ENCODE measurements at regions not wholly inside any gene's neighbourhood (a gene's known extent, or its start where the extent isn't known, plus 50 kb on each side); places are given as distances from the start of the nearest gene placed in this dataset.

- no peaks in the 10 kb centered on the region for H3K36me3 Mint-ChIP-seq
- H3K4me3 Mint-ChIP-seq: no peak overlapping the region
- H3K27ac Mint-ChIP-seq: no peak overlapping the region
Measured at GRCh38 chr12:78636231-78636855, 228.2 kb upstream of the SYT1 start.

GRCh38 chr12:78641837-78642423, 222.6 kb upstream of the SYT1 start:
- DNase-seq (ENCODE audit: extremely low spot score, unreplicated experiment): no peak
- H3K4me1 Mint-ChIP-seq (ENCODE audit: unreplicated experiment): no peaks in the 10 kb centered on the region
- peak; percentile 32 for TF ChIP-seq CTCF (conservative IDR thresholded peaks at IDR 0.05)
- H3K9me3 Mint-ChIP-seq: no peaks in the 10 kb centered on the region
- H3K36me3 Mint-ChIP-seq: no peaks in the 10 kb centered on the region
- H3K27ac Mint-ChIP-seq: no peak overlapping the region
- no peak overlapping the region for H3K4me3 Mint-ChIP-seq
- no peaks in the 10 kb centered on the region for H3K27me3 Mint-ChIP-seq

More at GRCh38 chr12:78636231-78636855, 228.2 kb upstream of the SYT1 start:
- H3K9me3 Mint-ChIP-seq: no peaks in the 10 kb centered on the region
- no peak for TF ChIP-seq CTCF (conservative IDR thresholded peaks at IDR 0.05)
- no peak for DNase-seq (ENCODE audit: extremely low spot score, unreplicated experiment)
- no peaks in the 10 kb centered on the region for H3K27me3 Mint-ChIP-seq
- no peaks in the 10 kb centered on the region for H3K4me1 Mint-ChIP-seq (ENCODE audit: unreplicated experiment)

- Mint-ChIP-seq H3K4me1 (ENCODE audit: unreplicated experiment) (no peaks in the 10 kb centered on the region), H3K36me3 (no peaks in the 10 kb centered on the region)
- DNase-seq (ENCODE audit: extremely low spot score, unreplicated experiment): no peak
Measured at GRCh38 chr12:78645956-78646355, 218.6 kb upstream of the SYT1 start.

DNA sequence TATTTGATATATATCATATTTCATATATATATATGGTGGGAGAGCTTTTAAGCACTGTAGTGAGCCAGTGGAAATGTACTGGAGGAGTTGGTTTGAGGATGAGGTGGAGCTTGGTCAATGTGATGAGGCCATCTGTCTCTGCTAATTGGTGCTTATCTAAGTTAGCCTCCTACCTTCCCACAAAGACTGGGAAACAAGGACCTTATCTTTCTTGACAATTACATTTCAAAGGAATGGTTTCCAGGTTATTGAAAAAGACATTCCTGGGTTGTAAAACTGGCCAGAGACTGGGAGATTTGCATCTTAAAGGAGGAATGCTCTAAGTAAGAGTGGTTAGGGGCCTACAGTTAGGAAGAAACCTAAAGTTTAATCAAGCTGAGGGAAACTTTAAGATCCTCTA, 212.8 kb upstream of the SYT1 start:
- H3K4me1 Mint-ChIP-seq (ENCODE audit: unreplicated experiment): no peaks in the 10 kb centered on the region
- DNase-seq (ENCODE audit: extremely low spot score, unreplicated experiment): no peak
- H3K27me3 Mint-ChIP-seq: no peaks in the 10 kb centered on the region
- H3K36me3 Mint-ChIP-seq: no peaks in the 10 kb centered on the region
- no peak overlapping the region for H3K27ac Mint-ChIP-seq
- no peak for TF ChIP-seq CTCF (conservative IDR thresholded peaks at IDR 0.05)
- peaks cover 3% of the 10 kb centered on the region for H3K9me3 Mint-ChIP-seq
- H3K4me3 Mint-ChIP-seq: no peak overlapping the region

More at GRCh38 chr12:78645956-78646355, 218.6 kb upstream of the SYT1 start:
- Mint-ChIP-seq H3K9me3 (peaks cover 3% of the 10 kb centered on the region), H3K27ac (no peak overlapping the region), H3K27me3 (no peaks in the 10 kb centered on the region), H3K4me3 (no peak overlapping the region)
- no peak for TF ChIP-seq CTCF (conservative IDR thresholded peaks at IDR 0.05)

- no peak for DNase-seq (ENCODE audit: extremely low spot score, unreplicated experiment)
- peaks cover 3% of the 10 kb centered on the region for H3K4me1 Mint-ChIP-seq (ENCODE audit: unreplicated experiment)
- H3K27ac Mint-ChIP-seq: no peak overlapping the region
- H3K9me3 Mint-ChIP-seq: no peaks in the 10 kb centered on the region
- H3K4me3 Mint-ChIP-seq: no peak overlapping the region
- TF ChIP-seq CTCF (conservative IDR thresholded peaks at IDR 0.05): no peak
- H3K36me3 Mint-ChIP-seq: no peaks in the 10 kb centered on the region
- H3K27me3 Mint-ChIP-seq: no peaks in the 10 kb centered on the region
Measured at GRCh38 chr12:78666584-78666983, 198.0 kb upstream of the SYT1 start.

Measured in type B pancreatic cell (in vitro differentiated cells).